ENCODE measurements at regions not wholly inside any gene's neighbourhood (a gene's known extent, or its start where the extent isn't known, plus 50 kb on each side); places are given as distances from the start of the nearest gene placed in this dataset.

- no peak for DNase-seq (ENCODE audit: extremely low spot score, unreplicated experiment)
- H3K27me3 Mint-ChIP-seq, result no peaks in the 10 kb centered on the region
- no peaks in the 10 kb centered on the region for H3K36me3 Mint-ChIP-seq
- H3K4me3 Mint-ChIP-seq, result no peak overlapping the region
- H3K9me3 Mint-ChIP-seq, result no peaks in the 10 kb centered on the region
- TF ChIP-seq CTCF (conservative IDR thresholded peaks at IDR 0.05), result no peak
- H3K4me1 Mint-ChIP-seq (ENCODE audit: unreplicated experiment), result peaks cover 5% of the 10 kb centered on the region
- H3K27ac Mint-ChIP-seq, result no peak overlapping the region
Observed at GRCh38 chr4:158995040-158995439, 107.8 kb upstream of the RAPGEF2 start.

- peaks cover 5% of the 10 kb centered on the region for H3K4me1 Mint-ChIP-seq (ENCODE audit: unreplicated experiment)
- H3K36me3 Mint-ChIP-seq, result no peaks in the 10 kb centered on the region
- H3K4me3 Mint-ChIP-seq, result no peak overlapping the region
- H3K27me3 Mint-ChIP-seq, result no peaks in the 10 kb centered on the region
- no peak overlapping the region for H3K27ac Mint-ChIP-seq
- TF ChIP-seq CTCF (conservative IDR thresholded peaks at IDR 0.05), result no peak
- DNase-seq (ENCODE audit: extremely low spot score, unreplicated experiment), result no peak
- H3K9me3 Mint-ChIP-seq, result no peaks in the 10 kb centered on the region
Observed at GRCh38 chr4:158995965-158996364, 106.9 kb upstream of the RAPGEF2 start.

- Mint-ChIP-seq H3K4me1 (ENCODE audit: unreplicated experiment) (peaks cover 5% of the 10 kb centered on the region), H3K9me3 (no peaks in the 10 kb centered on the region), H3K4me3 (no peak overlapping the region), H3K36me3 (no peaks in the 10 kb centered on the region), H3K27me3 (no peaks in the 10 kb centered on the region), H3K27ac (no peak overlapping the region)
- DNase-seq (ENCODE audit: extremely low spot score, unreplicated experiment), result no peak
- TF ChIP-seq CTCF (conservative IDR thresholded peaks at IDR 0.05), result no peak
Observed at GRCh38 chr4:158996669-158997074, 106.2 kb upstream of the RAPGEF2 start.

GRCh38 chr4:158997660-158998349 lies 105.1 kb upstream of the RAPGEF2 start:
- Mint-ChIP-seq H3K4me3 (no peak overlapping the region), H3K27me3 (no peaks in the 10 kb centered on the region), H3K27ac (no peak overlapping the region), H3K36me3 (no peaks in the 10 kb centered on the region), H3K9me3 (no peaks in the 10 kb centered on the region), H3K4me1 (ENCODE audit: unreplicated experiment) (peaks cover 6% of the 10 kb centered on the region)
- TF ChIP-seq CTCF (conservative IDR thresholded peaks at IDR 0.05), result no peak
- DNase-seq (ENCODE audit: extremely low spot score, unreplicated experiment), result no peak

GRCh38 chr4:158998624-158999023 lies 104.3 kb upstream of the RAPGEF2 start:
- no peak for DNase-seq (ENCODE audit: extremely low spot score, unreplicated experiment)
- Mint-ChIP-seq H3K36me3 (no peaks in the 10 kb centered on the region), H3K27me3 (no peaks in the 10 kb centered on the region), H3K4me1 (ENCODE audit: unreplicated experiment) (peaks cover 14% of the 10 kb centered on the region), H3K27ac (no peak overlapping the region), H3K4me3 (no peak overlapping the region), H3K9me3 (no peaks in the 10 kb centered on the region)
- no peak for TF ChIP-seq CTCF (conservative IDR thresholded peaks at IDR 0.05)

Data from type B pancreatic cell (in vitro differentiated cells).